Progenitor cell of endocrine pancreas (in vitro differentiated cells): ENCODE measurements at regions not wholly inside any gene's neighbourhood (a gene's known extent, or its start where the extent isn't known, plus 50 kb on each side); places are given as distances from the start of the nearest gene placed in this dataset.

ENCODE experiments used
- DNase-seq: peaks from one replicate; pipeline ENCODE4 v3.0.0; 2021; ENCODE audit warnings: low spot score; ENCODE audit not compliant: unreplicated experiment
- H3K27ac Mint-ChIP-seq: 2 replicates; pipeline ENCODE4 v1.8.0; 2021; ENCODE audit warnings: mild to moderate bottlenecking, moderate library complexity, mixed read lengths
- H3K27me3 Mint-ChIP-seq: 2 replicates; pipeline ENCODE4 v1.8.0; 2021; ENCODE audit warnings: mixed read lengths
- H3K36me3 Mint-ChIP-seq: 2 replicates; pipeline ENCODE4 v1.8.0; 2022; ENCODE audit warnings: mixed read lengths; ENCODE audit not compliant: insufficient read depth
- H3K4me1 Mint-ChIP-seq: 2 replicates; pipeline ENCODE4 v1.8.0; 2021; ENCODE audit warnings: low read depth, mixed read lengths
- H3K4me3 Mint-ChIP-seq: 2 replicates; pipeline ENCODE4 v1.8.0; 2021; ENCODE audit warnings: low read depth, mild to moderate bottlenecking, moderate library complexity, mixed read lengths
- H3K9me3 Mint-ChIP-seq: 2 replicates; pipeline ENCODE4 v1.8.0; 2021; ENCODE audit warnings: low read depth, mixed read lengths
- CTCF ChIP-seq: fragments of 200-600 bp; sonication (generic); IDR thresholded peaks from one replicate; pipeline ENCODE4 v1.5.0; 2021; ENCODE audit warnings: antibody characterized with exemption, mild to moderate bottlenecking; ENCODE audit not compliant: unreplicated experiment

- Mint-ChIP-seq H3K27me3 (peaks cover 4% of the 10 kb centered on the region), H3K4me3 (no peak overlapping the region)
These were observed 91.7 kb upstream of the TGIF1 start for GRCh38 chr18:3358310-3358709.

GRCh38 chr18:3360211-3360610 is 89.8 kb upstream of the TGIF1 start:
- no peak for DNase-seq
- Mint-ChIP-seq H3K9me3 (no peaks in the 10 kb centered on the region), H3K27ac (no peak overlapping the region), H3K36me3 (no peaks in the 10 kb centered on the region), H3K4me3 (no peak overlapping the region), H3K27me3 (peaks cover 4% of the 10 kb centered on the region), H3K4me1 (no peaks in the 10 kb centered on the region)
- no peak for TF ChIP-seq CTCF

More at GRCh38 chr18:3358310-3358709, 91.7 kb upstream of the TGIF1 start:
- Mint-ChIP-seq H3K36me3 (no peaks in the 10 kb centered on the region), H3K4me1 (no peaks in the 10 kb centered on the region), H3K9me3 (no peaks in the 10 kb centered on the region), H3K27ac (no peak overlapping the region)
- no peak for TF ChIP-seq CTCF
- no peak for DNase-seq

- no peak for DNase-seq
- no peak overlapping the region for H3K27ac Mint-ChIP-seq
- H3K9me3 Mint-ChIP-seq: no peaks in the 10 kb centered on the region
- peaks cover 10% of the 10 kb centered on the region for H3K27me3 Mint-ChIP-seq
- no peaks in the 10 kb centered on the region for H3K4me1 Mint-ChIP-seq
- H3K4me3 Mint-ChIP-seq: no peak overlapping the region
- no peaks in the 10 kb centered on the region for H3K36me3 Mint-ChIP-seq
- no peak for TF ChIP-seq CTCF
These were observed 82.4 kb upstream of the TGIF1 start for GRCh38 chr18:3367491-3368091.

- Mint-ChIP-seq H3K36me3 (no peaks in the 10 kb centered on the region), H3K4me1 (no peaks in the 10 kb centered on the region), H3K4me3 (no peak overlapping the region), H3K9me3 (no peaks in the 10 kb centered on the region), H3K27me3 (peaks cover 14% of the 10 kb centered on the region), H3K27ac (no peak overlapping the region)
- DNase-seq: no peak
- no peak for TF ChIP-seq CTCF
These were observed 81.8 kb upstream of the TGIF1 start for GRCh38 chr18:3368193-3368592.

- TF ChIP-seq CTCF: no peak
- Mint-ChIP-seq H3K27ac (no peak overlapping the region), H3K27me3 (peaks cover 14% of the 10 kb centered on the region), H3K36me3 (no peaks in the 10 kb centered on the region), H3K9me3 (no peaks in the 10 kb centered on the region), H3K4me1 (peaks cover 12% of the 10 kb centered on the region), H3K4me3 (no peak overlapping the region)
- DNase-seq: no peak
These were observed 70.3 kb upstream of the TGIF1 start for GRCh38 chr18:3379685-3380084.
